DOHH2 (cell line): ENCODE measurements at regions not wholly inside any gene's neighbourhood (a gene's known extent, or its start where the extent isn't known, plus 50 kb on each side); places are given as distances from the start of the nearest gene placed in this dataset.

Experiments
- H3F3A ChIP-seq: fragments of 200-600 bp; sonication (generic), shearing (Covaris generic); 2 replicates; pipeline ENCODE4 v1.6.0; 2016; ENCODE audit warnings: antibody characterized with exemption, mild to moderate bottlenecking; ENCODE audit not compliant: control insufficient read depth, insufficient read depth
- H3K27ac ChIP-seq: fragments of 200-600 bp; sonication (generic); 2 replicates; pipeline ENCODE4 v1.5.1; 2014; ENCODE audit warnings: low read depth, mild to moderate bottlenecking, low read length, moderate library complexity
- H3K27me3 ChIP-seq: fragments of 200-600 bp; sonication (generic); 2 replicates; pipeline ENCODE4 v1.6.1; 2014; ENCODE audit warnings: mild to moderate bottlenecking, low read length, mixed read lengths; ENCODE audit not compliant: control insufficient read depth
- H3K36me3 ChIP-seq: fragments of 200-600 bp; sonication (generic); 2 replicates; pipeline ENCODE4 v1.6.1; 2014; ENCODE audit warnings: mild to moderate bottlenecking, low read length, moderate library complexity, mixed read lengths; ENCODE audit not compliant: control insufficient read depth
- H3K4me1 ChIP-seq: fragments of 200-600 bp; sonication (generic); 2 replicates; pipeline ENCODE4 v1.6.1; 2014; ENCODE audit warnings: mild to moderate bottlenecking, low read length, mixed read lengths; ENCODE audit not compliant: control insufficient read depth
- H3K4me2 ChIP-seq: fragments of 200-600 bp; sonication (generic); 2 replicates; pipeline ENCODE4 v1.6.0; 2014; ENCODE audit warnings: mild to moderate bottlenecking, low read length, moderate library complexity
- H3K4me3 ChIP-seq: fragments of 200-600 bp; sonication (generic); 2 replicates; pipeline ENCODE4 v1.5.1; 2014; ENCODE audit warnings: mild to moderate bottlenecking, low read length, mixed read lengths
- H3K79me2 ChIP-seq: fragments of 200-600 bp; sonication (generic); 2 replicates; pipeline ENCODE4 v1.6.1; 2014; ENCODE audit warnings: mild to moderate bottlenecking, low read length, mixed read lengths; ENCODE audit not compliant: control insufficient read depth
- H3K9me2 ChIP-seq: fragments of 200-600 bp; sonication (generic); replicated peaks from 2 replicates; pipeline ENCODE4 v1.6.1; 2014; ENCODE audit warnings: mild to moderate bottlenecking, low read length, mixed read lengths; ENCODE audit not compliant: control insufficient read depth
- H3K9me3 ChIP-seq: fragments of 200-600 bp; sonication (generic); 2 replicates; pipeline ENCODE4 v1.6.1; 2014; ENCODE audit warnings: antibody characterized with exemption, low read length, mixed read lengths; ENCODE audit not compliant: control insufficient read depth, insufficient read depth
- H4K20me1 ChIP-seq: fragments of 200-600 bp; sonication (generic); 2 replicates; pipeline ENCODE4 v1.6.0; 2014; ENCODE audit warnings: low read depth, mild to moderate bottlenecking, antibody characterized with exemption, low read length, moderate library complexity; ENCODE audit not compliant: control insufficient read depth, insufficient read depth
- EZH2phosphoT487 ChIP-seq: fragments of 200-600 bp; sonication (generic); IDR thresholded peaks from 2 replicates; pipeline ENCODE4 v1.6.1; 2017; ENCODE audit warnings: borderline replicate concordance, mild to moderate bottlenecking, antibody characterized with exemption, low read length, moderate library complexity, mixed read lengths
- TF ChIP-seq, protein P1 (sequence below): fragments of 200-600 bp; sonication (generic); IDR thresholded peaks from one replicate; pipeline ENCODE4 v1.5.1; 2014; ENCODE audit warnings: antibody characterized with exemption, mild to moderate bottlenecking, low read depth, low read length; ENCODE audit not compliant: poor library complexity, severe bottlenecking

DNA sequence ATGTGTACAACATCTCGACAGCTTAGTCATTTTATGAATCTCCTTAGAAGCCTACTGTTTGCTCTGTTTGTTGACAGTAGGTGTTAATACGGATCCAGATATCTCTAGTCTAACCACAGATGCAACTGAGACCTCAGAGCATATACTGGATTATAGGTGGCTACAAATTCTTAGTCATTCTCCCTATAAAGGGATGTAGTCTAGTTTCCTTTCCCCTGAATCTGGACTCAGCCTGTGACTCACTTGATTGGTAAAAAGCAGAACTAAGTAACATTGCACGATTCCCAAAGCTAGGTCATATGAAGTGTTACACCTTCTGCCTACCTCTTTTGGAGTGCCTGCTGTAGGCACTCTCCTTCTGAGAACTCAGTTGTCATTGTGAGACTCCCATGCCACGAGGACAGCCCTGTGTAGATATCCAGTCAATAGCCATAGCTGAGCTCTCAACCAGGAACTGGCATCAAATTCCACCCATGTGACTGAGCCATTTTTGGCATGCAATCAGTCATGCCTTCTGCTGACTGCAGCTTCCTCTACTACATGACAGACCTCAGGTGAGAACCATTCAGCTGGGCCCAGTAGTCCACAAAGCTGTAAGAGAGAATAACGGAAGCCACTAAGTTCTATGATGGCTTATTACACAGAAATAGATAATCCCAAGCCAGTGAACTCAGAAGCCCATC is 135.9 kb upstream of the CHRM3 start:
- H3F3A ChIP-seq: no peaks in the 10 kb centered on the region
- no peak overlapping the region for H3K4me2 ChIP-seq
- TF ChIP-seq, protein P1, sequence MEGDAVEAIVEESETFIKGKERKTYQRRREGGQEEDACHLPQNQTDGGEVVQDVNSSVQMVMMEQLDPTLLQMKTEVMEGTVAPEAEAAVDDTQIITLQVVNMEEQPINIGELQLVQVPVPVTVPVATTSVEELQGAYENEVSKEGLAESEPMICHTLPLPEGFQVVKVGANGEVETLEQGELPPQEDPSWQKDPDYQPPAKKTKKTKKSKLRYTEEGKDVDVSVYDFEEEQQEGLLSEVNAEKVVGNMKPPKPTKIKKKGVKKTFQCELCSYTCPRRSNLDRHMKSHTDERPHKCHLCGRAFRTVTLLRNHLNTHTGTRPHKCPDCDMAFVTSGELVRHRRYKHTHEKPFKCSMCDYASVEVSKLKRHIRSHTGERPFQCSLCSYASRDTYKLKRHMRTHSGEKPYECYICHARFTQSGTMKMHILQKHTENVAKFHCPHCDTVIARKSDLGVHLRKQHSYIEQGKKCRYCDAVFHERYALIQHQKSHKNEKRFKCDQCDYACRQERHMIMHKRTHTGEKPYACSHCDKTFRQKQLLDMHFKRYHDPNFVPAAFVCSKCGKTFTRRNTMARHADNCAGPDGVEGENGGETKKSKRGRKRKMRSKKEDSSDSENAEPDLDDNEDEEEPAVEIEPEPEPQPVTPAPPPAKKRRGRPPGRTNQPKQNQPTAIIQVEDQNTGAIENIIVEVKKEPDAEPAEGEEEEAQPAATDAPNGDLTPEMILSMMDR: no peak
- TF ChIP-seq EZH2phosphoT487: no peak
- no peak overlapping the region for H3K4me3 ChIP-seq
- H4K20me1 ChIP-seq: no peaks in the 10 kb centered on the region
- H3K9me3 ChIP-seq: no peaks in the 10 kb centered on the region; the same call in 1 of the 2 replicates
- no peaks in the 10 kb centered on the region for H3K9me2 ChIP-seq
- H3K27me3 ChIP-seq: no peaks in the 10 kb centered on the region
- no peaks in the 10 kb centered on the region for H3K4me1 ChIP-seq
- no peaks in the 10 kb centered on the region for H3K36me3 ChIP-seq
- no peak overlapping the region for H3K27ac ChIP-seq
- no peaks in the 10 kb centered on the region for H3K79me2 ChIP-seq

DNA sequence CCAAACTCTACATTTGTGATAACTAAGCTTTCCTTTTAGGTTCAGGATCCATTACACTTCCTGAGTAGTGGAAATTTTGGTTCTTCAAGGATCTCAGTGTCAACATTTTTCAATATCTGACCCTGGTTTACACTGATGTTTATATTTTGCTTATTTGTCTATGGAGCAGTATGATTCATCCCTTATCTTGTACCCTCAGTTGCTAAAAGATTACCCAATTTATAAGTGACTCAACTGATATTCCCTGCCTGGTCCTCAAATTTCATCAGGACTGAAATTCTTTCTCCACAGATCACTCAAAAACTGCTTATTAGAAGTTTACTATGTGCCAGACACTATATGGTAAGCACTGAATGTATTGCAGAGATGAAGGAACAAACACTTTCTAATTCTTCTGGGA is 139.1 kb upstream of the CHRM3 start:
- H3K4me1 ChIP-seq: no peaks in the 10 kb centered on the region
- TF ChIP-seq, protein P1: no peak
- TF ChIP-seq EZH2phosphoT487: no peak

DNA sequence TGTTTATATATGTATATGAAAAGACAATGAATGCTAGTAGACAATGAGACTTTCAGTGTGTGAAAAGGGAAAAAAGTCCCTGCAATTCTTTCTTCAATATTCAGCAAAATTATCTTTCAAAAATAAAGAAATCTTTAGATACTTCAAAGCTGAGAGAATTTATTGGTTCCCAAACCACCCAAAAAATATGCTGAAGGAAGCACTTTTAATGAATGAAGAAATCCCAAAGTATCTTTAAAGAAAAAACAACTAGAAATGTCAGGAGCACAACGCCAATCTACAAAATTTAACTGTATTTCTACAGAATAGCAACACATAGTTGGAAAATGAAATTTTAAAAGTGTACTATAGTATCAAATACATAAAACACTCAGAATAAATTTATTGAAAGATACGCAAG is 142.3 kb upstream of the CHRM3 start:
- H3K27ac ChIP-seq: no peak overlapping the region
- no peak overlapping the region for H3K4me3 ChIP-seq
- no peaks in the 10 kb centered on the region for H3K9me3 ChIP-seq
- no peaks in the 10 kb centered on the region for H3K9me2 ChIP-seq
- no peaks in the 10 kb centered on the region for H3K36me3 ChIP-seq
- no peaks in the 10 kb centered on the region for H3K4me1 ChIP-seq
- TF ChIP-seq, protein P1: no peak
- no peak for TF ChIP-seq EZH2phosphoT487
- H3F3A ChIP-seq: no peaks in the 10 kb centered on the region
- no peaks in the 10 kb centered on the region for H4K20me1 ChIP-seq
- H3K79me2 ChIP-seq: no peaks in the 10 kb centered on the region
- no peak overlapping the region for H3K4me2 ChIP-seq
- no peaks in the 10 kb centered on the region for H3K27me3 ChIP-seq

More for the DNA sequence above, 139.1 kb upstream of the CHRM3 start:
- H3K4me3 ChIP-seq: no peak overlapping the region
- H3K9me3 ChIP-seq: no peaks in the 10 kb centered on the region
- no peaks in the 10 kb centered on the region for H4K20me1 ChIP-seq
- no peaks in the 10 kb centered on the region for H3K36me3 ChIP-seq
- H3K4me2 ChIP-seq: no peak overlapping the region
- H3K27ac ChIP-seq: no peak overlapping the region
- H3K27me3 ChIP-seq: no peaks in the 10 kb centered on the region
- H3K79me2 ChIP-seq: no peaks in the 10 kb centered on the region
- H3F3A ChIP-seq: no peaks in the 10 kb centered on the region
- H3K9me2 ChIP-seq: no peaks in the 10 kb centered on the region
